IMR-90 (cell line): ENCODE measurements at regions not wholly inside any gene's neighbourhood (a gene's known extent, or its start where the extent isn't known, plus 50 kb on each side); places are given as distances from the start of the nearest gene placed in this dataset.

ENCODE experiments used
- ATAC-seq: fragments of 200-7000 bp; cut with Tn5 transposase; 2 replicates; pipeline ENCODE4 v1.9.1; 2020; ENCODE audit warnings: low read depth, mild to moderate bottlenecking, moderate library complexity
- BruUV-seq: library from RNA; stranded (reverse); fragments of 400-500 nt; replicated peaks from 2 replicates; lab custom pipeline; 2021; lab: Mats Ljungman, UMichigan
- CTCF ChIA-PET: fragments of 300-600 bp; formaldehyde crosslinking; extraction: SDS; loops from one replicate; lab custom pipeline; 2021; ENCODE audit warnings: antibody characterized with exemption; lab: Yijun Ruan, JAX
- POLR2A ChIA-PET: fragments of 300-600 bp; sonication (Branson Sonifier 250); formaldehyde crosslinking; loops from one replicate; lab custom pipeline; 2022; ENCODE audit warnings: antibody characterized with exemption; ENCODE audit not compliant: unreplicated experiment; lab: Charles Lee
- DNase-seq: peaks from one replicate; pipeline ENCODE4 v3.0.0; 2013
- H2AFZ ChIP-seq: replicated peaks from 2 replicates; pipeline ENCODE3; 2013; ENCODE audit warnings: low read length, mild to moderate bottlenecking; ENCODE audit not compliant: poor library complexity
- H2AK5ac ChIP-seq: 2 replicates; pipeline ENCODE4 v1.6.1; 2013; ENCODE audit warnings: low read depth, low read length, inconsistent platforms
- H2AK9ac ChIP-seq: replicated peaks from 2 replicates; pipeline ENCODE3; 2013; ENCODE audit warnings: mild to moderate bottlenecking, low read depth, low read length, moderate library complexity; ENCODE audit not compliant: poor library complexity
- H2BK120ac ChIP-seq: 2 replicates; pipeline ENCODE4 v1.6.1; 2013; ENCODE audit warnings: low read depth, low read length, inconsistent platforms
- H2BK15ac ChIP-seq: 3 replicates; pipeline ENCODE4 v1.6.1; 2013; ENCODE audit warnings: low read depth, low read length, inconsistent platforms
- H2BK20ac ChIP-seq: 2 replicates; pipeline ENCODE4 v1.6.1; 2013; ENCODE audit warnings: low read depth, mild to moderate bottlenecking, inconsistent platforms, low read length, moderate library complexity
- H2BK5ac ChIP-seq: 2 replicates; pipeline ENCODE4 v1.6.1; 2013; ENCODE audit warnings: mild to moderate bottlenecking, low read depth, low read length, inconsistent platforms; ENCODE audit not compliant: poor library complexity, severe bottlenecking
- H3K14ac ChIP-seq: replicated peaks from 2 replicates; pipeline ENCODE4 v1.6.1; 2013; ENCODE audit warnings: low read depth, low read length, inconsistent platforms
- H3K18ac ChIP-seq: 2 replicates; pipeline ENCODE4 v1.6.1; 2013; ENCODE audit warnings: low read depth, low read length, control low read depth
- H3K23ac ChIP-seq: 2 replicates; pipeline ENCODE4 v1.6.1; 2013; ENCODE audit warnings: low read depth, low read length, inconsistent platforms
- H3K27ac ChIP-seq: 2 replicates; pipeline ENCODE4 v1.5.1; 2013; ENCODE audit warnings: mild to moderate bottlenecking, control low read depth, low read length; ENCODE audit not compliant: insufficient read depth
- H3K27me3 ChIP-seq: 2 replicates; pipeline ENCODE4 v1.6.1; 2013; ENCODE audit warnings: low read length; ENCODE audit not compliant: control insufficient read depth, insufficient read depth
- H3K36me3 ChIP-seq: 2 replicates; pipeline ENCODE4 v1.6.1; 2013; ENCODE audit warnings: low read length, mixed read lengths; ENCODE audit not compliant: control insufficient read depth, insufficient read depth
- H3K4ac ChIP-seq: 2 replicates; pipeline ENCODE4 v1.6.1; 2013; ENCODE audit warnings: low read depth, low read length, inconsistent platforms
- H3K4me1 ChIP-seq: 2 replicates; pipeline ENCODE4 v1.6.1; 2013; ENCODE audit warnings: low read length, mixed read lengths; ENCODE audit not compliant: control insufficient read depth, insufficient read depth
- H3K4me2 ChIP-seq: 2 replicates; pipeline ENCODE4 v1.6.1; 2013; ENCODE audit warnings: low read depth, mild to moderate bottlenecking, control low read depth, low read length, moderate library complexity
- H3K4me3 ChIP-seq: 2 replicates; pipeline ENCODE4 v1.5.1; 2013; ENCODE audit warnings: low read depth, mild to moderate bottlenecking, control low read depth, low read length, moderate library complexity; ENCODE audit not compliant: insufficient read depth
- H3K56ac ChIP-seq: 2 replicates; pipeline ENCODE4 v1.6.1; 2013; ENCODE audit warnings: low read length, inconsistent platforms; ENCODE audit not compliant: insufficient read depth; ENCODE audit errors: extremely low read depth
- H3K79me1 ChIP-seq, 2 experiments: 2 replicates each; pipeline ENCODE4 v1.6.1; 2013; ENCODE audit warnings: low read length in 2 of 2, inconsistent platforms in 1 of 2, low read depth in 1 of 2
- H3K9ac ChIP-seq: 2 replicates; pipeline ENCODE4 v1.6.1; 2013; ENCODE audit warnings: low read depth, low read length, control low read depth
- H3K9me1 ChIP-seq: 2 replicates; pipeline ENCODE4 v1.6.1; 2013; ENCODE audit warnings: low read length, inconsistent platforms; ENCODE audit not compliant: insufficient read depth
- H3K9me3 ChIP-seq: 2 replicates; pipeline ENCODE4 v1.6.1; 2013; ENCODE audit warnings: low read length; ENCODE audit not compliant: control insufficient read depth, insufficient read depth
- H4K20me1 ChIP-seq: 2 replicates; pipeline ENCODE4 v1.6.1; 2013; ENCODE audit warnings: low read length, inconsistent platforms; ENCODE audit not compliant: insufficient read depth
- H4K5ac ChIP-seq: 2 replicates; pipeline ENCODE4 v1.6.1; 2013; ENCODE audit warnings: mild to moderate bottlenecking, low read depth, low read length, control low read depth
- H4K8ac ChIP-seq, 2 experiments: 2 replicates each; pipeline ENCODE4 v1.6.1; 2013; ENCODE audit warnings: low read depth in 2 of 2, low read length in 2 of 2, control low read depth in 1 of 2, inconsistent platforms in 1 of 2
- H4K91ac ChIP-seq: 2 replicates; pipeline ENCODE4 v1.6.1; 2013; ENCODE audit warnings: low read depth, low read length, inconsistent platforms; ENCODE audit not compliant: insufficient read depth
- BHLHE40 ChIP-seq: fragments of 150-350 bp; IDR thresholded peaks from 2 replicates; pipeline ENCODE4 v1.6.1; 2016; ENCODE audit warnings: mild to moderate bottlenecking, low read depth, low read length
- CEBPB ChIP-seq: IDR thresholded peaks from 2 replicates; pipeline ENCODE4 v1.6.1; 2012; ENCODE audit warnings: low read depth, low read length, improper control_type of control experiment
- CHD1 ChIP-seq: IDR thresholded peaks from 2 replicates; pipeline ENCODE4 v1.6.1; 2012; ENCODE audit warnings: low read depth, low read length, improper control_type of control experiment
- FOS ChIP-seq: fragments of 150-350 bp; IDR thresholded peaks from 2 replicates; pipeline ENCODE4 v1.6.1; 2016; ENCODE audit warnings: low read depth, low read length
- MAFK ChIP-seq: IDR thresholded peaks from 2 replicates; pipeline ENCODE4 v1.6.1; 2012; ENCODE audit warnings: low read depth, low read length, improper control_type of control experiment
- MAZ ChIP-seq: IDR thresholded peaks from 2 replicates; pipeline ENCODE4 v1.6.1; 2012; ENCODE audit warnings: low read depth, mild to moderate bottlenecking, low read length, improper control_type of control experiment, moderate library complexity, borderline replicate concordance
- POLR2A ChIP-seq: IDR thresholded peaks from 2 replicates; pipeline ENCODE4 v1.6.1; 2012; ENCODE audit warnings: mild to moderate bottlenecking, low read depth, low read length
- RFX5 ChIP-seq: IDR thresholded peaks from 2 replicates; pipeline ENCODE4 v1.8.0; 2012; ENCODE audit warnings: low read depth, mild to moderate bottlenecking, low read length, moderate library complexity
- SMC3 ChIP-seq: fragments of 150-350 bp; IDR thresholded peaks from 2 replicates; pipeline ENCODE4 v1.6.1; 2016; ENCODE audit warnings: low read depth, mild to moderate bottlenecking, antibody characterized with exemption, low read length, moderate library complexity
- WGBS, 2 experiments: methylation state at CpG; one replicate each; pipeline versions ENCODE4 v1.1.5 to v1.1.7; 2013; ENCODE audit warnings: missing lambda C conversion rate in 2 of 2; ENCODE audit not compliant: insufficient read length in 1 of 2; ENCODE audit errors: extremely low coverage in 2 of 2; 5-methylcytosine and 5-hydroxymethylcytosine counted together
- dilution Hi-C: fragments of 300-500 bp; cut with HindIII; formaldehyde crosslinking; loops from one replicate; pipeline ENCODE4 v1.14.3; 2018; ENCODE audit warnings: low sequenced_read_pairs; ENCODE audit not compliant: unreplicated experiment
- in situ Hi-C: fragments of 300-500 bp; cut with MboI; formaldehyde crosslinking; loops from 3 replicates; pipeline ENCODE4 v1.14.3; 2019; ENCODE audit warnings: low sequenced_read_pairs, inconsistent platforms, mixed read lengths
- intact Hi-C: fragments of 100-400 bp; cut with micrococcal nuclease; formaldehyde crosslinking; loops from 2 replicates; pipeline ENCODE4 v1.10.0; 2022
- TF ChIP-seq, protein P1 (sequence below): conservative IDR thresholded peaks from 2 replicates; pipeline ENCODE4 v1.5.1; 2012; ENCODE audit warnings: mild to moderate bottlenecking, low read depth, low read length, improper control_type of control experiment

DNA sequence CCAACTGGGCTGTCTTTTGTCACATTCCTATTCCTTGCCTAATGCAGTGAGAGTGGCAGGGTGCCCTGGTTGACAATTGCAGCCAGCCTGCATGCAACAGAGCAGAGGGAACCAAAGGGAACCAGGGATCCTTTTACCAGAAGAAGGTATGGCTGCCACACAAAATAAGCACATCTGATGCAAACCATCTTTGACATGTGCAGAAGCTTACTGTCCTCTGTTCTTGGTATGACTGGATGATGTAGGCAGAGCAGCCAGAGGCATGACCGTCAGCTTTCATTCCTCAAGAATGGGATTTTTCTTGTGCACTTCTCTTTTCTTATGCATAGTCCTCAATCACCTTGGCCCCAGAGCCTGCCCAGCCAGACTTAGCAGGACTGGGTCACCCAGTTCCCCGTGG lies 116.1 kb downstream of the UQCRFS1 start:
- intact Hi-C loops (no loop called here), dilution Hi-C loops (no loop called here), in situ Hi-C loops (no loop called here)
- H3K4me2 ChIP-seq, result no peak overlapping the region
- H3K23ac ChIP-seq, result no peak overlapping the region
- H3K56ac ChIP-seq, result no peak overlapping the region
- H3K79me1 ChIP-seq, result no peaks in the 10 kb centered on the region
- H3K9ac ChIP-seq, result no peak overlapping the region
- ATAC-seq (no peak), DNase-seq (no peak)
- no peak overlapping the region for H4K91ac ChIP-seq
- no peak overlapping the region for H3K14ac ChIP-seq
- no peak overlapping the region for H2AFZ ChIP-seq
- H3K9me3 ChIP-seq, result no peaks in the 10 kb centered on the region; the same call in 1 of the 2 replicates
- H2BK20ac ChIP-seq, result no peak overlapping the region
- H3K9me1 ChIP-seq, result no peaks in the 10 kb centered on the region
- no peaks in the 10 kb centered on the region for H3K36me3 ChIP-seq
- no peaks in the 10 kb centered on the region for H3K4me1 ChIP-seq
- no peak overlapping the region for H2BK120ac ChIP-seq
- no peak overlapping the region for H3K27ac ChIP-seq
- no peak overlapping the region for H4K8ac ChIP-seq
- no peak overlapping the region for H4K5ac ChIP-seq
- no peak overlapping the region for H3K4ac ChIP-seq
- H2AK9ac ChIP-seq, result no peak overlapping the region
- H4K20me1 ChIP-seq, result no peaks in the 10 kb centered on the region
- H2BK5ac ChIP-seq, result no peak overlapping the region
- WGBS, 2 experiments, result no CpG with 5 or more reads among the region's 2 CpGs
- no TSS peak for BruUV-seq
- ChIA-PET POLR2A (no interaction called here), CTCF (no interaction called here)
- no peak overlapping the region for H3K4me3 ChIP-seq
- no peak overlapping the region for H3K18ac ChIP-seq
- TF ChIP-seq, protein P1, sequence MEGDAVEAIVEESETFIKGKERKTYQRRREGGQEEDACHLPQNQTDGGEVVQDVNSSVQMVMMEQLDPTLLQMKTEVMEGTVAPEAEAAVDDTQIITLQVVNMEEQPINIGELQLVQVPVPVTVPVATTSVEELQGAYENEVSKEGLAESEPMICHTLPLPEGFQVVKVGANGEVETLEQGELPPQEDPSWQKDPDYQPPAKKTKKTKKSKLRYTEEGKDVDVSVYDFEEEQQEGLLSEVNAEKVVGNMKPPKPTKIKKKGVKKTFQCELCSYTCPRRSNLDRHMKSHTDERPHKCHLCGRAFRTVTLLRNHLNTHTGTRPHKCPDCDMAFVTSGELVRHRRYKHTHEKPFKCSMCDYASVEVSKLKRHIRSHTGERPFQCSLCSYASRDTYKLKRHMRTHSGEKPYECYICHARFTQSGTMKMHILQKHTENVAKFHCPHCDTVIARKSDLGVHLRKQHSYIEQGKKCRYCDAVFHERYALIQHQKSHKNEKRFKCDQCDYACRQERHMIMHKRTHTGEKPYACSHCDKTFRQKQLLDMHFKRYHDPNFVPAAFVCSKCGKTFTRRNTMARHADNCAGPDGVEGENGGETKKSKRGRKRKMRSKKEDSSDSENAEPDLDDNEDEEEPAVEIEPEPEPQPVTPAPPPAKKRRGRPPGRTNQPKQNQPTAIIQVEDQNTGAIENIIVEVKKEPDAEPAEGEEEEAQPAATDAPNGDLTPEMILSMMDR, result no peak
- no peak for TF ChIP-seq CEBPB
- TF ChIP-seq RFX5, result no peak
- no peak for TF ChIP-seq CHD1
- TF ChIP-seq FOS, result no peak
- no peak for TF ChIP-seq POLR2A
- TF ChIP-seq BHLHE40, result no peak
- TF ChIP-seq MAFK, result no peak
- no peak for TF ChIP-seq SMC3
- TF ChIP-seq MAZ, result no peak
- no peaks in the 10 kb centered on the region for H3K27me3 ChIP-seq
- no peak overlapping the region for H2AK5ac ChIP-seq
- no peak overlapping the region for H2BK15ac ChIP-seq
